GM21723 (cell line): ENCODE measurements at regions not wholly inside any gene's neighbourhood (a gene's known extent, or its start where the extent isn't known, plus 50 kb on each side); places are given as distances from the start of the nearest gene placed in this dataset.

Source experiments
- ATAC-seq: cut with Tn5 transposase; IDR thresholded peaks from one replicate; pipeline ENCODE4 v1.9.1; 2021; ENCODE audit warnings: mild to moderate bottlenecking, moderate library complexity; ENCODE audit not compliant: unreplicated experiment

GRCh38 chr10:78547397-78547796, 513.7 kb downstream of the RPS24 start:
- ATAC-seq, result no peak

- ATAC-seq, result no peak
Measured at GRCh38 chr10:78547905-78548304, 514.2 kb downstream of the RPS24 start.

- no peak for ATAC-seq
Measured at GRCh38 chr10:78548369-78548768, 514.7 kb downstream of the RPS24 start.

GRCh38 chr10:78549140-78549935, 515.7 kb downstream of the RPS24 start:
- ATAC-seq, result no peak

GRCh38 chr10:78550090-78550489, 516.4 kb downstream of the RPS24 start:
- ATAC-seq, result no peak

GRCh38 chr10:78550716-78551115, 517.1 kb downstream of the RPS24 start:
- ATAC-seq, result no peak

- ATAC-seq, result no peak
Measured at GRCh38 chr10:78551184-78552005, 517.4 kb upstream of the ZMIZ1 start.

GRCh38 chr10:78552261-78552811, 516.4 kb upstream of the ZMIZ1 start:
- no peak for ATAC-seq

GRCh38 chr10:78553792-78554191, 515.0 kb upstream of the ZMIZ1 start:
- ATAC-seq, result no peak

- ATAC-seq, result no peak
Measured at GRCh38 chr10:78555128-78555527, 513.6 kb upstream of the ZMIZ1 start.

- ATAC-seq, result no peak
Measured at GRCh38 chr10:78556705-78557432, 511.9 kb upstream of the ZMIZ1 start.

- no peak for ATAC-seq
Measured at GRCh38 chr10:78557433-78557925, 511.3 kb upstream of the ZMIZ1 start.

- ATAC-seq, result no peak
Measured at GRCh38 chr10:78559661-78560340, 509.0 kb upstream of the ZMIZ1 start.

GRCh38 chr10:78560341-78560688, 508.5 kb upstream of the ZMIZ1 start:
- ATAC-seq, result no peak

- no peak for ATAC-seq
Measured at GRCh38 chr10:78563314-78563713, 505.5 kb upstream of the ZMIZ1 start.

- no peak for ATAC-seq
Measured at GRCh38 chr10:78565841-78566240, 502.9 kb upstream of the ZMIZ1 start.

- no peak for ATAC-seq
Measured at GRCh38 chr10:78566284-78567111, 502.3 kb upstream of the ZMIZ1 start.

GRCh38 chr10:78567680-78568455, 500.9 kb upstream of the ZMIZ1 start:
- no peak for ATAC-seq

GRCh38 chr10:78568620-78569019, 500.1 kb upstream of the ZMIZ1 start:
- ATAC-seq, result no peak
